LNCAP (cell line): ENCODE measurements at regions not wholly inside any gene's neighbourhood (a gene's known extent, or its start where the extent isn't known, plus 50 kb on each side); places are given as distances from the start of the nearest gene placed in this dataset.

Experiments used
- CTCF ChIP-seq: fragments of 450-650 bp; IDR thresholded peaks from 2 replicates; pipeline ENCODE4 v1.5.1; 2017; ENCODE audit warnings: mild to moderate bottlenecking

- no peak for TF ChIP-seq CTCF
These were observed 71.0 kb upstream of the FAM83B start for GRCh38 chr6:54775576-54775975.

DNA sequence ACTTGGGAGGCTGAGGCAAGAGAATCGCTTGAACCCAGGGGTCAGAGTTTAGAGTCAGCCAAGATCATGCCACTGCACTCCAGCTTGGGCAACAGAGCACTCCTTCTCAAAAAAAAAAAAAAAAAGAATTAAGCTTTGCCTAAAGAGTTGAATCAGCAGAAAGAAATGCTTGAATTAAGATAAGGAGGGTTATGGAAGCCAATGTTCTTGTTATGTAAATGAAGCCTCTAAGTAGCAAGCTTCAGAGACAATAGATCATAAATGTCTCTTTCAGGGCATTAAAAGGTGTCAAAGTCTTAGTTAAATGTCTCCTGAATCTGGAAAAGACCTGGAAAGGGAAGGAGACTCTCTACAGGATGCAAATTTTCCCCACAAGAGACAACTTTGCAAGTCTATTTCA is 69.7 kb upstream of the FAM83B start:
- no peak for TF ChIP-seq CTCF

GRCh38 chr6:54778731-54779130 is 67.8 kb upstream of the FAM83B start:
- no peak for TF ChIP-seq CTCF

- TF ChIP-seq CTCF = no peak
These were observed 62.6 kb upstream of the FAM83B start for GRCh38 chr6:54784011-54784410.

DNA sequence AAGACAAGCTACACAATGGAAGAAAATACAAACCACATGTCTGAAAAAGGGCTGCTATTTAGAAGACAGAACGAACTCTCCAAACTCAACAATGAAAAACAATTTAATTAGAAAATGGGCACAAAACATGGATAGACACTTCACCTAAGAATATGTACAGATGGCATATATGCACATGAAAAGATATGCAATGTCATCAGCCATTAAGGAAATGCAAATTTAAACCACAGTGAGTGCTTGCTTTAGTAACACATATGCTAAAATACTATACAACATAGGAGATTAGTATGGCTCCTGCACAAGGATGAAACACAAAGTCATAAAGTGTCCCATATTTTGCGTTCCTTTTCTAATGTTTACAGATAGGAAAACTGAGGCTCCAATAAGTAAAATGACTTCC is 60.4 kb upstream of the FAM83B start:
- no peak for TF ChIP-seq CTCF

DNA sequence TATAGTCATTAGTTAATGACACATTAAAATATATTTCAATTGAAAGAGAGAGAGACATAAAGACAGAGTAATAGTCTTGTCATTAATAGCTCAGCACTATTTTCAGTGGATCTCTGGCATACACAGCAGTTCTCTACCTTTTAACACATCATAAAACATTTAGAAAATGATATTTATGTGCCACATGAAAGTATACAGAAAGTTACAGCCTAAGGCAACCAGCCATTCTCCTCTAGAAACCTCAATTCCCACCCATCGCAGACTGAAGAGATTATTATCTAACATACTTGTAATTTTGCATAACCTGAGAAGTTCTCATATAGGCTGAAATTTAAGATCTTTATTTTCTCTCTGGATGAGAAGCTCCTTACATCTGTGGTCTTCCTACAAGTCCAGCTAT is 58.7 kb upstream of the FAM83B start:
- TF ChIP-seq CTCF = no peak
